HG02943 (cell line): ENCODE measurements at regions not wholly inside any gene's neighbourhood (a gene's known extent, or its start where the extent isn't known, plus 50 kb on each side); places are given as distances from the start of the nearest gene placed in this dataset.

ENCODE experiments used
- ATAC-seq: cut with Tn5 transposase; IDR thresholded peaks from one replicate; pipeline ENCODE4 v1.9.1; 2021; ENCODE audit warnings: mild to moderate bottlenecking, low read depth, moderate library complexity; ENCODE audit not compliant: unreplicated experiment

DNA sequence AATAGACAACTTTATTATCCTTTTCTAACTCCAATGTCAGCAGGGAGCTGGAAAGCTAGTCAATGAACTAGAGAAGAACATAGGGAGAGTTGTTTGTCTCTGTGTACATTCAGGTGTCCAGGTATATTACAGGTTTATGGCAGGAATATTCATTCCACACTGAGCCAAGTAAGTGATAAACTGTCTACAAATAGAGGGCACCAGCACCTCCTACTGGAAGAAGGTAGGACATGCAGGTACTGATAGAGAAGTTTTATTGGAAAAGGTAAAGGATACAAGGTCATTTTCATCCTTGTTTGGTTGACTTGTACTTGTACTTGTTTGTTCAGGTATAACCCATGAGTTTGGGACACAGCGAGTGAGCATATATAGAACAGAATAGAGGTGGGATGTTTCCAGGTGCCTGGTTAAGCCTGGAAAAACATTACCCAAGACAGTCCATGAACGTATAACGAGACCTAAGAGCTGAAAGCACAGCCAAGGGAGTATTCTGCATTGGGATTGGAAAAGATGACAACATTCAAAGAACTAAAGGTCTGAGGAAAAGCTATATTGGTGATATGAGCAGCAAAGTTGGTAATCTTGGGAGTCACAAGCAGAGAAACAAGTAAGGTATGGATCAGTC is 61.4 kb upstream of the PPP1R3C start:
- ATAC-seq: no peak

DNA sequence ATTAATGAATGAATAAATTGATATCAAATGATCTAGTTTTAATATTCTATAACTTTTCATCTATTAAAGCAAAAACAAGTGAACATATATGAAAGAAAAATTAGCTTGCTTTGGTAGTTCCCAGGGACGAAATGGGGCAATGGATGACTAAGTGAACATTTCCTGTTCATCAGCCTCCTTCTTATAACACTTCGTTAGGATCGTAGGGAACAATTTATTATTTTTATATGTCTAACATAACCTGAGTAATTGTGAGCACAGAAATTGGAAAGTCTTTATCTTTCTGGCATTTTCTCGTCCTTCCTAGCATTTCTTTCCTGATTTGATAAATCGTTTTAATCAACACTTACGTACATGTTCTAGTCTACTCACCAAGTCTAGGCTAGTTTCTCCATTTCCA is 59.1 kb upstream of the PPP1R3C start:
- no peak for ATAC-seq

GRCh38 chr10:91690996-91691676 is 58.3 kb upstream of the PPP1R3C start:
- no peak for ATAC-seq

GRCh38 chr10:91690412-91690811 is 57.5 kb upstream of the PPP1R3C start:
- ATAC-seq: no peak

- no peak for ATAC-seq
These were observed 56.9 kb upstream of the PPP1R3C start for GRCh38 chr10:91689731-91690168.

DNA sequence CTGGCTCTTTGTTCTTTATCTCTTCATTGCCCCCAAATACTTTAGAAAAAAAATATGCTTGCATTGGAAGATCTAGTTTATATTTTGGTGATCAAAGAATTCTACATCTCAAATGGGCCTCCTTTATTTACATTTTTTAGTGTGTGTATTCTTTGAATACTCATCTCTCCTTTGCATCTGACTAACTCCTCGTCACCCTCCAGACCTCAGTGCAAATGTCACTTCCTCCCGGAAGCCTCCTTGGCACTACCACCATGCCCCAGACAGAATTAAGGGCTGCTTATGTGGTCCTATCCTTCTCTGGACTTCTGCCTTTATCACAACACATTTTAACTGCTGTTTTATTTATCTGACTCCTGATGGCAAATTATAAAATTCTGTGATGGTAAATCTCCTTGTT is 52.0 kb upstream of the PPP1R3C start:
- ATAC-seq: no peak

GRCh38 chr10:91683975-91684374 is 51.1 kb upstream of the PPP1R3C start:
- ATAC-seq: no peak

- no peak for ATAC-seq
These were observed 50.0 kb upstream of the PPP1R3C start for GRCh38 chr10:91682912-91683311.
